ENCODE measurements at regions not wholly inside any gene's neighbourhood (a gene's known extent, or its start where the extent isn't known, plus 50 kb on each side); places are given as distances from the start of the nearest gene placed in this dataset.

GRCh38 chr7:84704380-84704779, 482.5 kb downstream of the SEMA3D start:
- TF ChIP-seq CTCF (IDR thresholded peaks at IDR 0.05; ENCODE audit: low read depth, low read length) (no peak), EZH2phosphoT487 (IDR thresholded peaks at IDR 0.05; ENCODE audit: low read depth) (no peak)

Data from OCI-LY3 (cell line).